HEK293 (cell line): ENCODE measurements at regions not wholly inside any gene's neighbourhood (a gene's known extent, or its start where the extent isn't known, plus 50 kb on each side); places are given as distances from the start of the nearest gene placed in this dataset.

Experiments used
- CTCF ChIA-PET: fragments of 350-600 bp; formaldehyde crosslinking; extraction: SDS; loops from one replicate; lab custom pipeline; 2021; ENCODE audit warnings: antibody characterized with exemption; lab: Yijun Ruan, JAX
- POLR2A ChIA-PET: fragments of 300-600 bp; formaldehyde crosslinking; extraction: SDS; loops from one replicate; lab custom pipeline; 2020; ENCODE audit warnings: antibody characterized with exemption, inconsistent platforms; lab: Yijun Ruan, JAX
- H3K27ac ChIP-seq: fragments of 200-500 bp; sonication (Bioruptor generic); 2 replicates; pipeline ENCODE4 v1.5.1; 2014; ENCODE audit warnings: low read depth, low read length, control low read depth, inconsistent platforms; ENCODE audit errors: extremely low read depth
- H3K36me3 ChIP-seq, 2 experiments: fragments of 200-500 bp in 1 of 2; sonication (Bioruptor generic) in 1 of 2; 1 replicate in 1 of 2; 2 replicates in 1 of 2; pipeline ENCODE4 v1.5.1; 2014 to 2017; ENCODE audit warnings: inconsistent platforms in 2 of 2, low read length in 2 of 2; ENCODE audit not compliant: control insufficient read depth in 2 of 2, insufficient read depth in 1 of 2
- H3K4me1 ChIP-seq: fragments of 200-500 bp; sonication (Bioruptor generic); 2 replicates; pipeline ENCODE4 v1.5.1; 2014; ENCODE audit warnings: mild to moderate bottlenecking, low read length, inconsistent platforms; ENCODE audit not compliant: control insufficient read depth, insufficient read depth
- H3K4me3 ChIP-seq: 2 replicates; pipeline ENCODE4 v1.5.1; 2011; ENCODE audit warnings: low read depth, mild to moderate bottlenecking, control low read depth, low read length, moderate library complexity
- H3K9me3 ChIP-seq: fragments of 200-500 bp; sonication (Bioruptor generic); 2 replicates; pipeline ENCODE4 v1.5.1; 2014; ENCODE audit warnings: low read depth, low read length, inconsistent platforms; ENCODE audit not compliant: control insufficient read depth, insufficient read depth
- GLI2 ChIP-seq: fragments of 450-650 bp; formaldehyde crosslinking; IDR thresholded peaks from 2 replicates; pipeline ENCODE4; 2017; ENCODE audit warnings: missing biosample characterization, missing genetic modification characterization, low read depth, borderline replicate concordance
- KLF7 ChIP-seq: fragments of 450-650 bp; formaldehyde crosslinking; IDR thresholded peaks from 2 replicates; pipeline ENCODE4 v1.5.1; 2016; ENCODE audit warnings: missing biosample characterization, missing genetic modification characterization, borderline replicate concordance
- TRIM28 ChIP-seq: IDR thresholded peaks from 2 replicates; pipeline ENCODE4 v1.6.1; 2011; ENCODE audit warnings: low read length, control low read depth, borderline replicate concordance
- ZBTB10 ChIP-seq: fragments of 450-650 bp; formaldehyde crosslinking; IDR thresholded peaks from 2 replicates; pipeline ENCODE4 v1.5.1; 2016; ENCODE audit warnings: missing biosample characterization, missing genetic modification characterization
- ZFP3 ChIP-seq: fragments of 450-650 bp; formaldehyde crosslinking; IDR thresholded peaks from 2 replicates; pipeline ENCODE4 v1.5.1; 2016; ENCODE audit warnings: low read depth, missing biosample characterization, missing genetic modification characterization
- ZIC2 ChIP-seq: fragments of 450-650 bp; formaldehyde crosslinking; IDR thresholded peaks from 2 replicates; pipeline ENCODE4 v1.5.1; 2016; ENCODE audit warnings: missing biosample characterization, missing genetic modification characterization
- ZNF121 ChIP-seq: fragments of 450-650 bp; formaldehyde crosslinking; IDR thresholded peaks from 2 replicates; pipeline ENCODE4 v1.5.1; 2016; ENCODE audit warnings: missing biosample characterization, missing genetic modification characterization
- ZNF157 ChIP-seq: fragments of 450-650 bp; formaldehyde crosslinking; IDR thresholded peaks from 2 replicates; pipeline ENCODE4 v1.5.1; 2016; ENCODE audit warnings: missing biosample characterization, missing genetic modification characterization
- ZNF350 ChIP-seq: fragments of 450-650 bp; formaldehyde crosslinking; IDR thresholded peaks from 2 replicates; pipeline ENCODE4 v1.5.0; 2017; ENCODE audit warnings: missing biosample characterization, mild to moderate bottlenecking, missing genetic modification characterization
- ZNF362 ChIP-seq: fragments of 450-650 bp; formaldehyde crosslinking; IDR thresholded peaks from 2 replicates; pipeline ENCODE4 v1.5.1; 2016; ENCODE audit warnings: missing biosample characterization, missing genetic modification characterization
- ZNF423 ChIP-seq: fragments of 450-650 bp; formaldehyde crosslinking; IDR thresholded peaks from 2 replicates; pipeline ENCODE4 v1.5.1; 2016; ENCODE audit warnings: missing biosample characterization, missing genetic modification characterization
- ZNF48 ChIP-seq: fragments of 450-650 bp; formaldehyde crosslinking; IDR thresholded peaks from 2 replicates; pipeline ENCODE4 v1.5.1; 2016; ENCODE audit warnings: missing biosample characterization, missing genetic modification characterization
- ZNF513 ChIP-seq: fragments of 450-650 bp; IDR thresholded peaks from 2 replicates; pipeline ENCODE4 v1.5.1; 2018; ENCODE audit warnings: missing biosample characterization, missing genetic modification characterization
- ZNF529 ChIP-seq: fragments of 450-650 bp; formaldehyde crosslinking; IDR thresholded peaks from 2 replicates; pipeline ENCODE4 v1.5.1; 2017; ENCODE audit warnings: missing genetic modification characterization, missing biosample characterization; ENCODE audit not compliant: insufficient replicate concordance
- ZNF544 ChIP-seq: fragments of 450-650 bp; formaldehyde crosslinking; IDR thresholded peaks from 2 replicates; pipeline ENCODE4 v1.5.0; 2017; ENCODE audit warnings: missing biosample characterization, missing genetic modification characterization
- ZNF639 ChIP-seq: fragments of 450-650 bp; formaldehyde crosslinking; IDR thresholded peaks from 2 replicates; pipeline ENCODE4 v1.5.1; 2016; ENCODE audit warnings: missing biosample characterization, missing genetic modification characterization
- ZNF658 ChIP-seq: fragments of 450-650 bp; formaldehyde crosslinking; IDR thresholded peaks from 2 replicates; pipeline ENCODE4; 2016; ENCODE audit warnings: missing biosample characterization, missing genetic modification characterization
- ZSCAN18 ChIP-seq: fragments of 450-650 bp; formaldehyde crosslinking; IDR thresholded peaks from 2 replicates; pipeline ENCODE4 v1.5.1; 2016; ENCODE audit warnings: missing biosample characterization, missing genetic modification characterization

- CTCF ChIA-PET, result interaction anchor here (0.9 kb wide), 1 partner anchor 38 kb away, joined by 3 read pairs; no protein-coding TSS in a partner anchor
- Histone ChIP-seq H3K36me3 (no peaks in the 10 kb centered on the region), H3K27ac (no peak overlapping the region), H3K9me3 (no peaks in the 10 kb centered on the region), H3K4me1 (no peaks in the 10 kb centered on the region), H3K4me3 (no peak overlapping the region)
- TF ChIP-seq ZNF639 (tag by site-specific recombination) (no peak), ZNF157 (tag by site-specific recombination) (no peak), ZSCAN18 (no peak), ZNF48 (tag by site-specific recombination) (no peak), ZIC2 (tag by site-specific recombination) (no peak), ZNF362 (no peak), ZNF529 (tag by site-specific recombination) (no peak), ZNF513 (tag by site-specific recombination) (no peak), TRIM28 (no peak), KLF7 (tag by site-specific recombination) (no peak), ZNF544 (tag by site-specific recombination) (no peak)
- POLR2A ChIA-PET, result no interaction called here
These were observed 216.2 kb upstream of the VEGFC start for GRCh38 chr4:177008836-177009501.

GRCh38 chr4:177010418-177010817, 217.7 kb upstream of the VEGFC start:
- no peaks in the 10 kb centered on the region for H3K36me3 ChIP-seq
- H3K4me3 ChIP-seq, result no peak overlapping the region
- POLR2A ChIA-PET, result no interaction called here
- H3K4me1 ChIP-seq, result no peaks in the 10 kb centered on the region
- H3K9me3 ChIP-seq, result no peaks in the 10 kb centered on the region
- CTCF ChIA-PET, result no interaction called here
- H3K27ac ChIP-seq, result no peak overlapping the region
- no peak for TF ChIP-seq ZFP3 (tag by site-specific recombination)
- no peak for TF ChIP-seq ZBTB10
- TF ChIP-seq ZNF121, result no peak
- TF ChIP-seq ZNF350, result no peak
- no peak for TF ChIP-seq ZNF423
- TF ChIP-seq ZNF658 (tag by site-specific recombination), result no peak
- TF ChIP-seq GLI2 (tag by site-specific recombination), result no peak
